HEK293 (cell line): ENCODE measurements at regions not wholly inside any gene's neighbourhood (a gene's known extent, or its start where the extent isn't known, plus 50 kb on each side); places are given as distances from the start of the nearest gene placed in this dataset.
A peak's percentile ranks its signal among the peaks of the same experiment; 100 is the strongest.

Experiments
- CTCF ChIA-PET: fragments of 350-600 bp; formaldehyde crosslinking; extraction: SDS; loops from one replicate; lab custom pipeline; 2021; ENCODE audit warnings: antibody characterized with exemption; lab: Yijun Ruan, JAX
- POLR2A ChIA-PET: fragments of 300-600 bp; formaldehyde crosslinking; extraction: SDS; loops from one replicate; lab custom pipeline; 2020; ENCODE audit warnings: antibody characterized with exemption, inconsistent platforms; lab: Yijun Ruan, JAX
- H3K27ac ChIP-seq: fragments of 200-500 bp; sonication (Bioruptor generic); 2 replicates; pipeline ENCODE4 v1.5.1; 2014; ENCODE audit warnings: low read depth, low read length, control low read depth, inconsistent platforms; ENCODE audit errors: extremely low read depth
- H3K36me3 ChIP-seq, 2 experiments: fragments of 200-500 bp in 1 of 2; sonication (Bioruptor generic) in 1 of 2; 1 replicate in 1 of 2; 2 replicates in 1 of 2; pipeline ENCODE4 v1.5.1; 2014 to 2017; ENCODE audit warnings: inconsistent platforms in 2 of 2, low read length in 2 of 2; ENCODE audit not compliant: control insufficient read depth in 2 of 2, insufficient read depth in 1 of 2
- H3K4me1 ChIP-seq: fragments of 200-500 bp; sonication (Bioruptor generic); 2 replicates; pipeline ENCODE4 v1.5.1; 2014; ENCODE audit warnings: mild to moderate bottlenecking, low read length, inconsistent platforms; ENCODE audit not compliant: control insufficient read depth, insufficient read depth
- H3K4me3 ChIP-seq: 2 replicates; pipeline ENCODE4 v1.5.1; 2011; ENCODE audit warnings: low read depth, mild to moderate bottlenecking, control low read depth, low read length, moderate library complexity
- H3K9me3 ChIP-seq: fragments of 200-500 bp; sonication (Bioruptor generic); 2 replicates; pipeline ENCODE4 v1.5.1; 2014; ENCODE audit warnings: low read depth, low read length, inconsistent platforms; ENCODE audit not compliant: control insufficient read depth, insufficient read depth
- CTCF ChIP-seq: fragments of 450-650 bp; formaldehyde crosslinking; IDR thresholded peaks from 2 replicates; pipeline ENCODE4 v1.5.1; 2016; ENCODE audit warnings: missing biosample characterization, missing genetic modification characterization
- IKZF3 ChIP-seq: fragments of 450-650 bp; IDR thresholded peaks from 2 replicates; pipeline ENCODE4 v1.5.0; 2018; ENCODE audit warnings: missing biosample characterization, mild to moderate bottlenecking, missing genetic modification characterization, moderate library complexity
- PATZ1 ChIP-seq: fragments of 450-650 bp; formaldehyde crosslinking; IDR thresholded peaks from 2 replicates; pipeline ENCODE4 v1.5.1; 2016; ENCODE audit warnings: missing biosample characterization, missing genetic modification characterization
- PRDM10 ChIP-seq: fragments of 450-650 bp; formaldehyde crosslinking; IDR thresholded peaks from 2 replicates; pipeline ENCODE4 v1.5.1; 2016; ENCODE audit warnings: missing biosample characterization, missing genetic modification characterization
- SP7 ChIP-seq: fragments of 450-650 bp; formaldehyde crosslinking; IDR thresholded peaks from 2 replicates; pipeline ENCODE4 v1.5.1; 2016; ENCODE audit warnings: missing biosample characterization, missing genetic modification characterization
- WT1 ChIP-seq: fragments of 450-650 bp; formaldehyde crosslinking; IDR thresholded peaks from 2 replicates; pipeline ENCODE4 v1.5.1; 2016; ENCODE audit warnings: missing biosample characterization, missing genetic modification characterization
- YY2 ChIP-seq: fragments of 450-650 bp; formaldehyde crosslinking; IDR thresholded peaks from 2 replicates; pipeline ENCODE4 v1.5.1; 2016; ENCODE audit warnings: missing biosample characterization, missing genetic modification characterization
- ZBTB48 ChIP-seq: fragments of 450-650 bp; formaldehyde crosslinking; IDR thresholded peaks from 2 replicates; pipeline ENCODE4 v1.5.1; 2016; ENCODE audit warnings: missing biosample characterization, missing genetic modification characterization
- ZFP69B ChIP-seq: fragments of 450-650 bp; formaldehyde crosslinking; IDR thresholded peaks from 2 replicates; pipeline ENCODE4 v1.5.1; 2016; ENCODE audit warnings: missing biosample characterization, missing genetic modification characterization
- ZNF146 ChIP-seq: fragments of 450-650 bp; formaldehyde crosslinking; IDR thresholded peaks from 2 replicates; pipeline ENCODE4 v1.5.1; 2016; ENCODE audit warnings: missing biosample characterization, missing genetic modification characterization
- ZNF248 ChIP-seq: fragments of 450-650 bp; formaldehyde crosslinking; IDR thresholded peaks from 2 replicates; pipeline ENCODE4 v1.5.1; 2017; ENCODE audit warnings: missing biosample characterization, missing genetic modification characterization
- ZNF266 ChIP-seq: fragments of 450-650 bp; formaldehyde crosslinking; IDR thresholded peaks from 2 replicates; pipeline ENCODE4 v1.5.1; 2016; ENCODE audit warnings: missing biosample characterization, missing genetic modification characterization, low read depth
- ZNF292 ChIP-seq: fragments of 450-650 bp; formaldehyde crosslinking; IDR thresholded peaks from 2 replicates; pipeline ENCODE4 v1.5.1; 2016; ENCODE audit warnings: low read depth, missing biosample characterization, missing genetic modification characterization, borderline replicate concordance
- ZNF354C ChIP-seq: fragments of 450-650 bp; formaldehyde crosslinking; IDR thresholded peaks from 2 replicates; pipeline ENCODE4 v1.5.1; 2016; ENCODE audit warnings: missing biosample characterization, missing genetic modification characterization, low read depth, borderline replicate concordance
- ZNF391 ChIP-seq: fragments of 450-650 bp; formaldehyde crosslinking; IDR thresholded peaks from 2 replicates; pipeline ENCODE4 v1.5.1; 2016; ENCODE audit warnings: low read depth, missing biosample characterization, missing genetic modification characterization, borderline replicate concordance
- ZNF549 ChIP-seq: fragments of 450-650 bp; IDR thresholded peaks from 2 replicates; pipeline ENCODE4 v1.5.1; 2018; ENCODE audit warnings: missing biosample characterization, missing genetic modification characterization, mild to moderate bottlenecking, inconsistent platforms, moderate library complexity
- ZNF561 ChIP-seq: fragments of 450-650 bp; IDR thresholded peaks from 2 replicates; pipeline ENCODE4 v1.5.1; 2018; ENCODE audit warnings: missing biosample characterization, missing genetic modification characterization, borderline replicate concordance
- ZNF600 ChIP-seq: fragments of 450-650 bp; formaldehyde crosslinking; IDR thresholded peaks from 2 replicates; pipeline ENCODE4 v1.5.1; 2016; ENCODE audit warnings: missing biosample characterization, missing genetic modification characterization
- ZNF660 ChIP-seq: fragments of 450-650 bp; IDR thresholded peaks from 2 replicates; pipeline ENCODE4 v1.5.1; 2018; ENCODE audit warnings: missing biosample characterization, mild to moderate bottlenecking, missing genetic modification characterization
- ZSCAN23 ChIP-seq: fragments of 450-650 bp; formaldehyde crosslinking; IDR thresholded peaks from 2 replicates; pipeline ENCODE4 v1.5.1; 2016; ENCODE audit warnings: missing biosample characterization, missing genetic modification characterization

GRCh38 chr4:138899999-138900398 lies 115.6 kb upstream of the NOCT start (continued):
- TF ChIP-seq CTCF (tag by site-specific recombination) (no peak), SP7 (tag by site-specific recombination) (no peak), ZNF292 (tag by site-specific recombination) (no peak), ZNF561 (tag by site-specific recombination) (no peak), ZNF549 (no peak), ZNF391 (no peak), YY2 (tag by site-specific recombination) (no peak), WT1 (tag by site-specific recombination) (no peak), ZFP69B (tag by site-specific recombination) (no peak)

- no peak overlapping the region for H3K27ac ChIP-seq
- POLR2A ChIA-PET: interaction anchor here (1.3 to 1.4 kb wide), 2 partner anchors 11 to 12 kb away, joined by 3 to 5 read pairs; no protein-coding TSS in a partner anchor
- no peaks in the 10 kb centered on the region for H3K36me3 ChIP-seq
- CTCF ChIA-PET: interaction anchor here (1.3 kb wide), 1 partner anchor 21 kb away, joined by 3 read pairs; no protein-coding TSS in a partner anchor
- no peaks in the 10 kb centered on the region for H3K9me3 ChIP-seq
- H3K4me1 ChIP-seq: peaks cover 9% of the 10 kb centered on the region; the same call in 1 of the 2 replicates
- H3K4me3 ChIP-seq: no peak overlapping the region
- TF ChIP-seq ZNF266 (tag by site-specific recombination): no peak
- TF ChIP-seq ZNF146: no peak
- TF ChIP-seq PATZ1 (tag by site-specific recombination): no peak
- no peak for TF ChIP-seq ZNF660 (tag by site-specific recombination)
- no peak for TF ChIP-seq ZNF248
- no peak for TF ChIP-seq ZNF354C (tag by site-specific recombination)
- no peak for TF ChIP-seq IKZF3
- TF ChIP-seq, all 188 proteins: peak for 0
These were observed 117.3 kb upstream of the NOCT start for GRCh38 chr4:138898282-138898681.

- ChIA-PET POLR2A (interaction anchor here (1.3 to 1.4 kb wide), 2 partner anchors 11 to 13 kb away, joined by 3 to 5 read pairs; no protein-coding TSS in a partner anchor), CTCF (no interaction called here)
- Histone ChIP-seq H3K4me1 (peaks cover 9% of the 10 kb centered on the region; the same call in 1 of the 2 replicates), H3K27ac (no peak overlapping the region), H3K9me3 (no peaks in the 10 kb centered on the region), H3K4me3 (no peak overlapping the region), H3K36me3 (no peaks in the 10 kb centered on the region)
- peak; percentile 57; the same call in 1 of the 2 replicates for TF ChIP-seq ZBTB48 (tag by site-specific recombination)
- TF ChIP-seq ZSCAN23 (tag by site-specific recombination): no peak
- peak; percentile 65; the same call in 1 of the 2 replicates for TF ChIP-seq ZNF600 (tag by site-specific recombination)
- TF ChIP-seq PRDM10 (tag by site-specific recombination): peak; percentile 41; the same call in 1 of the 2 replicates
These were observed 117.8 kb upstream of the NOCT start for GRCh38 chr4:138897811-138898226.
